ENCODE measurements at regions not wholly inside any gene's neighbourhood (a gene's known extent, or its start where the extent isn't known, plus 50 kb on each side); places are given as distances from the start of the nearest gene placed in this dataset.

GRCh38 chr15:70222606-70223005 lies 124.9 kb upstream of the TLE3 start:
- BruUV-seq (replicated peaks): no TSS peak
- no peaks in the 10 kb centered on the region for H4K20me1 ChIP-seq (ENCODE audit: insufficient read depth)
- no peak overlapping the region for H3K9ac ChIP-seq (ENCODE audit: low read length)
- H3K36me3 ChIP-seq (ENCODE audit: control insufficient read depth in 1 of 2, insufficient read depth in 2 of 2, low read length in 2 of 2): no peaks in the 10 kb centered on the region
- CTCF ChIA-PET: interaction anchor here (0.7 kb wide), 1 partner anchor 34 kb away, joined by 3 read pairs; no protein-coding TSS in a partner anchor
- RAD21 ChIA-PET (ENCODE audit: low non-redundant PET in 1 of 2, low total read pairs in 2 of 2, uncharacterized antibody in 2 of 2, unreplicated experiment in 2 of 2): no interaction called here
- POLR2A ChIA-PET: no interaction called here
- ATAC-seq (no peak), DNase-seq (ENCODE audit: low read depth, low spot score) (no peak)
- no peak overlapping the region for H3K27ac ChIP-seq (ENCODE audit: low read depth, low read length)
- no peaks in the 10 kb centered on the region for H3K27me3 ChIP-seq (ENCODE audit: insufficient read depth, low read length)
- no peak overlapping the region for H2AFZ ChIP-seq (ENCODE audit: low read depth, low read length, poor library complexity, severe bottlenecking)
- TF ChIP-seq CEBPB (IDR thresholded peaks at IDR 0.05; ENCODE audit: low read depth): no peak
- no peak for TF ChIP-seq POLR2A (IDR thresholded peaks at IDR 0.05; ENCODE audit: borderline replicate concordance, extremely low read depth, insufficient read depth, insufficient read length)
- no peak for TF ChIP-seq ZBTB33 (IDR thresholded peaks at IDR 0.05; ENCODE audit: extremely low read depth, insufficient replicate concordance, low read length)
- TF ChIP-seq SIN3A (IDR thresholded peaks at IDR 0.05; ENCODE audit: low read depth): no peak
- TF ChIP-seq EGR1 (IDR thresholded peaks at IDR 0.05; ENCODE audit: low read depth): no peak
- H3K79me2 ChIP-seq (ENCODE audit: insufficient read depth, low read length): no peaks in the 10 kb centered on the region
- no peak overlapping the region for H3K4me2 ChIP-seq (ENCODE audit: low read length)
- no peaks in the 10 kb centered on the region for H3K4me1 ChIP-seq (ENCODE audit: control insufficient read depth in 1 of 2, insufficient read depth in 2 of 2, low read length in 2 of 2)
- H3K9me3 ChIP-seq (ENCODE audit: control insufficient read depth in 1 of 2, insufficient read depth in 1 of 2, low read depth in 1 of 2, low read length in 2 of 2): no peaks in the 10 kb centered on the region
- no peak overlapping the region for H3K4me3 ChIP-seq (replicated peaks in 1 of 2; ENCODE audit: low read depth in 1 of 2, low read length in 2 of 2)
- intact Hi-C loops (cut with micrococcal nuclease): no loop called here
- H3K9me2 ChIP-seq (ENCODE audit: insufficient read depth): no peaks in the 10 kb centered on the region

- H3K4me3 ChIP-seq (replicated peaks in 1 of 2; ENCODE audit: low read depth in 1 of 2, low read length in 2 of 2): no peak overlapping the region
- no peaks in the 10 kb centered on the region for H3K9me3 ChIP-seq (ENCODE audit: control insufficient read depth in 1 of 2, insufficient read depth in 1 of 2, low read depth in 1 of 2, low read length in 2 of 2)
- no peak overlapping the region for H3K4me2 ChIP-seq (ENCODE audit: low read length)
- no peaks in the 10 kb centered on the region for H4K20me1 ChIP-seq (ENCODE audit: insufficient read depth)
- H3K79me2 ChIP-seq (ENCODE audit: insufficient read depth, low read length): no peaks in the 10 kb centered on the region
- intact Hi-C loops (cut with micrococcal nuclease): no loop called here
- H2AFZ ChIP-seq (ENCODE audit: low read depth, low read length, poor library complexity, severe bottlenecking): no peak overlapping the region
- no peak overlapping the region for H3K9ac ChIP-seq (ENCODE audit: low read length)
- ChIA-PET CTCF (no interaction called here), POLR2A (no interaction called here), RAD21 (ENCODE audit: low non-redundant PET in 1 of 2, low total read pairs in 2 of 2, uncharacterized antibody in 2 of 2, unreplicated experiment in 2 of 2) (no interaction called here)
- BruUV-seq (replicated peaks): no TSS peak
- H3K4me1 ChIP-seq (ENCODE audit: control insufficient read depth in 1 of 2, insufficient read depth in 2 of 2, low read length in 2 of 2): no peaks in the 10 kb centered on the region
- H3K9me2 ChIP-seq (ENCODE audit: insufficient read depth): no peaks in the 10 kb centered on the region
- no peaks in the 10 kb centered on the region for H3K27me3 ChIP-seq (ENCODE audit: insufficient read depth, low read length)
- no peak for ATAC-seq
- DNase-seq (ENCODE audit: low read depth, low spot score): no peak
- no peak overlapping the region for H3K27ac ChIP-seq (ENCODE audit: low read depth, low read length)
- no peaks in the 10 kb centered on the region for H3K36me3 ChIP-seq (ENCODE audit: control insufficient read depth in 1 of 2, insufficient read depth in 2 of 2, low read length in 2 of 2)
- TF ChIP-seq CEBPB (IDR thresholded peaks at IDR 0.05; ENCODE audit: low read depth) (no peak), ZBTB33 (IDR thresholded peaks at IDR 0.05; ENCODE audit: extremely low read depth, insufficient replicate concordance, low read length) (no peak), YY1 (IDR thresholded peaks at IDR 0.05; ENCODE audit: extremely low read depth, insufficient replicate concordance, low read depth, low read length) (no peak), SP1 (IDR thresholded peaks at IDR 0.05; ENCODE audit: low read depth) (no peak), REST (IDR thresholded peaks at IDR 0.05; ENCODE audit: low read depth) (no peak), RAD21 (IDR thresholded peaks at IDR 0.05; ENCODE audit: low read depth) (no peak), POLR2A (IDR thresholded peaks at IDR 0.05; ENCODE audit: borderline replicate concordance, extremely low read depth, insufficient read depth, insufficient read length) (no peak), JUND (IDR thresholded peaks at IDR 0.05) (no peak), EGR1 (IDR thresholded peaks at IDR 0.05; ENCODE audit: low read depth) (no peak), CBX3 (IDR thresholded peaks at IDR 0.05; ENCODE audit: low read depth) (no peak), EZH2 (IDR thresholded peaks at IDR 0.05) (no peak)
Observed at GRCh38 chr15:70220490-70221096, 122.9 kb upstream of the TLE3 start.
